Sigmoid colon (tissue), 4 donors: ENCODE measurements at regions not wholly inside any gene's neighbourhood (a gene's known extent, or its start where the extent isn't known, plus 50 kb on each side); places are given as distances from the start of the nearest gene placed in this dataset.

Experiments
- CTCF ChIP-seq, 4 experiments: fragments of 450-650 bp in 3 of 4; fragments of 200-600 bp in 1 of 4; IDR thresholded peaks; one replicate each; pipeline ENCODE4 v1.5.1; 2016 to 2019; ENCODE audit warnings: antibody characterized with exemption in 4 of 4, mild to moderate bottlenecking in 3 of 4, moderate library complexity in 2 of 4
- EP300 ChIP-seq, 4 donors: sonication (generic); formaldehyde crosslinking; IDR thresholded peaks; one replicate each; pipeline ENCODE4 v1.6.1; 2017; ENCODE audit warnings: antibody characterized with exemption in 4 of 4
- POLR2A ChIP-seq, 2 donors: fragments of 450-650 bp; IDR thresholded peaks; one replicate each; pipeline ENCODE4 v1.6.1; 2016; ENCODE audit warnings: antibody characterized with exemption in 2 of 2, mild to moderate bottlenecking in 2 of 2, moderate library complexity in 2 of 2
- POLR2AphosphoS5 ChIP-seq, 4 donors: sonication (generic); formaldehyde crosslinking; IDR thresholded peaks; one replicate each; pipeline ENCODE4 v1.6.1; 2017; ENCODE audit warnings: antibody characterized with exemption in 4 of 4

GRCh38 chr6:140058863-140059262, 684.4 kb upstream of the CITED2 start:
- TF ChIP-seq POLR2AphosphoS5 (IDR thresholded peaks at IDR 0.05): no peak
- TF ChIP-seq CTCF (IDR thresholded peaks at IDR 0.05): no peak
- no peak for TF ChIP-seq POLR2A (IDR thresholded peaks at IDR 0.05)
- TF ChIP-seq EP300 (IDR thresholded peaks at IDR 0.05): no peak
